GM23338 (cell line): ENCODE measurements at regions not wholly inside any gene's neighbourhood (a gene's known extent, or its start where the extent isn't known, plus 50 kb on each side); places are given as distances from the start of the nearest gene placed in this dataset.

Experiments used
- CTCF ChIP-seq, 2 experiments: fragments of 200-600 bp in 1 of 2; sonication (generic) in 1 of 2; conservative IDR thresholded peaks; 2 replicates each; pipeline versions ENCODE4 v1.5.1 to v1.6.1; 2016 to 2017; ENCODE audit warnings: antibody characterized with exemption in 2 of 2, low read depth in 2 of 2, mild to moderate bottlenecking in 2 of 2, moderate library complexity in 1 of 2
- JUNB ChIP-seq: IDR thresholded peaks from one replicate; pipeline ENCODE4 v1.6.1; 2016; ENCODE audit warnings: antibody characterized with exemption; ENCODE audit not compliant: unreplicated experiment

- TF ChIP-seq JUNB (no peak), CTCF (conservative IDR thresholded peaks at IDR 0.05; ENCODE audit: low read depth in 2 of 2) (no peak)
These were observed 253.1 kb upstream of the USP24 start for GRCh38 chr1:55468142-55468795.
